Breast epithelium (tissue), 4 donors: ENCODE measurements at regions not wholly inside any gene's neighbourhood (a gene's known extent, or its start where the extent isn't known, plus 50 kb on each side); places are given as distances from the start of the nearest gene placed in this dataset.

Source experiments
- DNase-seq, 2 donors: peaks; one replicate each; pipeline ENCODE4 v3.0.0-alpha.2; 2019; ENCODE audit warnings: low spot score in 2 of 2
- H3K27ac ChIP-seq, 2 donors: fragments of 200-600 bp; sonication (generic) in 1 of 2; one replicate each; pipeline ENCODE4 v1.5.1; 2016 to 2019; ENCODE audit warnings: mild to moderate bottlenecking in 1 of 2
- H3K27me3 ChIP-seq, 2 donors: fragments of 200-600 bp; sonication (generic) in 1 of 2; one replicate each; pipeline versions ENCODE4 v1.5.1 to v1.6.0; 2017 to 2019; ENCODE audit warnings: control low read depth in 1 of 2, mild to moderate bottlenecking in 1 of 2
- H3K36me3 ChIP-seq: fragments of 200-600 bp; one replicate; pipeline ENCODE4 v1.5.1; 2019
- H3K4me1 ChIP-seq, 2 donors: fragments of 200-600 bp; sonication (generic); one replicate each; pipeline ENCODE4 v1.5.1; 2016 to 2019; ENCODE audit warnings: control low read depth in 1 of 2
- H3K4me3 ChIP-seq, 3 donors: fragments of 200-600 bp; sonication (generic); 1 replicate in 2 of 3; 2 replicates in 1 of 3; pipeline ENCODE4 v1.5.1; 2016 to 2019; ENCODE audit warnings: mild to moderate bottlenecking in 3 of 3, moderate library complexity in 2 of 3
- H3K9me3 ChIP-seq, 2 donors: fragments of 200-600 bp; sonication (generic) in 1 of 2; one replicate each; pipeline ENCODE4 v1.5.1; 2016 to 2019; ENCODE audit warnings: control low read depth in 1 of 2
- POLR2A ChIP-seq: fragments of 450-650 bp; IDR thresholded peaks from one replicate; pipeline ENCODE4 v1.6.1; 2016; ENCODE audit warnings: antibody characterized with exemption, mild to moderate bottlenecking, moderate library complexity
- POLR2AphosphoS5 ChIP-seq, 3 donors: sonication (generic); formaldehyde crosslinking; IDR thresholded peaks; one replicate each; pipeline ENCODE4 v1.6.1; 2017; ENCODE audit warnings: antibody characterized with exemption in 3 of 3
- intact Hi-C: fragments of 100-400 bp; cut with DNase I; formaldehyde crosslinking; loops from one replicate; pipeline ENCODE4 v1.15.1; 2023; ENCODE audit warnings: low total_unique reads
- TF ChIP-seq, protein P1 (sequence below), 3 donors: fragments of 450-650 bp; IDR thresholded peaks; one replicate each; pipeline ENCODE4 v1.5.1; 2016 to 2017; ENCODE audit warnings: antibody characterized with exemption in 3 of 3, mild to moderate bottlenecking in 3 of 3, moderate library complexity in 3 of 3

DNA sequence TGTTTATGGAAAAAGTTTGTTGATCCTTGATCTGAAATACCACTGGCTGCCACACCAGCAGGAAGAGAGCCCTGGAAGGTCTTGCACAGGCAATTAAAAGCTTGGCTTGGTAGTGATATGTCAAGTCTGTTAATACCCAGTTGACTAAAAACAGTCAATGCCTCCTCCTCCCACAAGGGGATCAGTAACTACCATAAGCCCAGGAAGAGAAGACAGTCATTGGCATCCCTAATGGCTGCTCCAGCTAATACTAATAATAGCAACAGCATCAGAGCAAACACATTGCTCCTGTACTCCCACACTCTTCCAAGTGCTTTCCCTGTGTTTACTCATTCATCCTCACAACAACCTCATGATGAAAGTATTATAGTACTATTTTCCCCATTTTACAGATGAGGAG is 528.6 kb downstream of the TAFA4 start:
- intact Hi-C loops = no loop called here
- Histone ChIP-seq H3K27me3 (no peaks in the 10 kb centered on the region), H3K36me3 (no peaks in the 10 kb centered on the region), H3K27ac (no peak overlapping the region), H3K4me1 (no peaks in the 10 kb centered on the region), H3K9me3 (no peaks in the 10 kb centered on the region), H3K4me3 (no peak overlapping the region)
- TF ChIP-seq POLR2AphosphoS5 (IDR thresholded peaks at IDR 0.05) (no peak), POLR2A (no peak)
- DNase-seq = no peak

DNA sequence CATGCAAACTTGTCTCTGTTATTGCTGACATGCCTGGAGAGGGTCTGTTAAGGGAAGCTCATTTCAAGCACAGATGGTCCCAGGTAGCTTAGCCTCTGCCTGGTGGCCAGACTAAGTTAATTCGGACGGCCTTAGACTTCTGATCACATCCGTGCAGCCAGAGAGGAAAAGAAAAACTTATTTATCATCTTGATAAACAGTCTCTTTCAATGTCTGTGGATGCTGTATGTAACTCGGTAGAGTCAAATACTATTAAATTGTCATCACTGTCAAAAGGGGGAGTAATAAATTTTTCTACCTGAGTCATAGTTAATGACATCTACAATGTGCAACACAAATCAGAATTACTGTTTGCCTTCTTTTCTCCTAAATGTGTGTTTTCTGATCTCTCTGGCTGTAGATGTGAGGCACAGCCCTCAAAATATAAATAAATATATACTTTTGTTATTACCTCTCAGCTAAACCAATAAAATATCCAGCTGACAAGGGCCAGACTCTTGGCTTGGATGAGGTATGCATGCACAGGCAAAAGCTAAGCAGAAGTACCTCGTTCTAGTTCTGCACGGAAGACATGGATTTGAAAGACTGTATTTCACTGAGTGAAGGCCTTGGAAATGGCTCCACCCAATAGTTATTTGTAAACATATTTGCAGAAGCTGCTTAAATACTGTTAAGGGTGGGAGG is 530.0 kb downstream of the TAFA4 start:
- intact Hi-C loops = no loop called here
- no peak overlapping the region for H3K27ac ChIP-seq
- H3K9me3 ChIP-seq = no peaks in the 10 kb centered on the region
- no peaks in the 10 kb centered on the region for H3K27me3 ChIP-seq
- no peak for DNase-seq
- TF ChIP-seq, protein P1, sequence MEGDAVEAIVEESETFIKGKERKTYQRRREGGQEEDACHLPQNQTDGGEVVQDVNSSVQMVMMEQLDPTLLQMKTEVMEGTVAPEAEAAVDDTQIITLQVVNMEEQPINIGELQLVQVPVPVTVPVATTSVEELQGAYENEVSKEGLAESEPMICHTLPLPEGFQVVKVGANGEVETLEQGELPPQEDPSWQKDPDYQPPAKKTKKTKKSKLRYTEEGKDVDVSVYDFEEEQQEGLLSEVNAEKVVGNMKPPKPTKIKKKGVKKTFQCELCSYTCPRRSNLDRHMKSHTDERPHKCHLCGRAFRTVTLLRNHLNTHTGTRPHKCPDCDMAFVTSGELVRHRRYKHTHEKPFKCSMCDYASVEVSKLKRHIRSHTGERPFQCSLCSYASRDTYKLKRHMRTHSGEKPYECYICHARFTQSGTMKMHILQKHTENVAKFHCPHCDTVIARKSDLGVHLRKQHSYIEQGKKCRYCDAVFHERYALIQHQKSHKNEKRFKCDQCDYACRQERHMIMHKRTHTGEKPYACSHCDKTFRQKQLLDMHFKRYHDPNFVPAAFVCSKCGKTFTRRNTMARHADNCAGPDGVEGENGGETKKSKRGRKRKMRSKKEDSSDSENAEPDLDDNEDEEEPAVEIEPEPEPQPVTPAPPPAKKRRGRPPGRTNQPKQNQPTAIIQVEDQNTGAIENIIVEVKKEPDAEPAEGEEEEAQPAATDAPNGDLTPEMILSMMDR (IDR thresholded peaks at IDR 0.05) = no peak
- TF ChIP-seq POLR2A (no peak), POLR2AphosphoS5 (IDR thresholded peaks at IDR 0.05) (no peak)
- H3K36me3 ChIP-seq = no peaks in the 10 kb centered on the region
- no peaks in the 10 kb centered on the region for H3K4me1 ChIP-seq
- H3K4me3 ChIP-seq = no peak overlapping the region

DNA sequence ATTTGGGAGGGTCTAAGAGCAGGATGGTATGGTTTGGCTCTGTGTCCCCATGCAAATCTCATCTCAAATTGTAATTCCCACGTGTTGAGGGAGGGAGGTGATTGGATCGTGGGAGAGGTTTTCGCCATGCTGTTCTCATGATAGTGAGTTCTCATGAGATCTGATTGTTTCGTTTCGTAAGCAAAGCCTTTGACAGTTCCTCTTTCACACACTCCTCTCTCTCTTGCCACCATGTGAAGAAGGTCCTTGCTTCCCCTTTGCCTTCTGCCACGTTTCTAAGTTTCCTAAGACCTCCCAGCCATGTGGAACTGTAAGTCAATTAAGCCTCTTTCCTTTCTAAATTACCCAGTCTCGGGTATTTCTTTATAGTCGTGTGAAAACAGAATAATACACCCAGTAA is 553.7 kb downstream of the TAFA4 start:
- TF ChIP-seq POLR2A (no peak), POLR2AphosphoS5 (IDR thresholded peaks at IDR 0.05) (no peak)
- TF ChIP-seq, protein P1 (IDR thresholded peaks at IDR 0.05) = no peak
- no peaks in the 10 kb centered on the region for H3K27me3 ChIP-seq
- peaks cover 9 to 12% of the 10 kb centered on the region in 2 donors for H3K9me3 ChIP-seq
- DNase-seq = no peak
- H3K4me1 ChIP-seq = no peaks in the 10 kb centered on the region
- H3K36me3 ChIP-seq = no peaks in the 10 kb centered on the region
- no peak overlapping the region for H3K4me3 ChIP-seq
- intact Hi-C loops = no loop called here
- no peak overlapping the region for H3K27ac ChIP-seq

DNA sequence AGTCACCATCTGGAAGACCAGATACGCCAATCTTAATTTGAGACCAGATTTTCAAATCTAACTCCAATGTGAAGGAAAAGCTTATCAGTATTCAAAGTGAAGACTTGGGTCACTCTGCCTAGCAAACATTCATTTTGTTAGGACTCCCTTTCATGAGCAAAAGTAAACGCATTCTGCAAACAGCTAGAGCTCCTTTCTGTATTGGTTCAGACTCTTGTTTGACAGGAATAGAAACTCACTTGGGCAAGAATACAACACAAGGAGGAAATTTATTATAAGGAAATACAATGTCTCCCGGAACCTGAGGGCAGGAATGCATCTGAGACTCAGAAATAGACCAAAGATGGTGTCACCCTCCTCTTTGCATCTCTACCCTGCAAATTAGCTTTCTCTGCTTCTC is 558.6 kb downstream of the TAFA4 start:
- no peak for DNase-seq
- Histone ChIP-seq H3K27ac (no peak overlapping the region), H3K4me3 (no peak overlapping the region), H3K9me3 (peaks cover 9 to 12% of the 10 kb centered on the region in 2 donors), H3K36me3 (no peaks in the 10 kb centered on the region), H3K4me1 (no peaks in the 10 kb centered on the region), H3K27me3 (no peaks in the 10 kb centered on the region)
- intact Hi-C loops = no loop called here
- TF ChIP-seq POLR2AphosphoS5 (IDR thresholded peaks at IDR 0.05) = no peak
- TF ChIP-seq, protein P1 (IDR thresholded peaks at IDR 0.05) = no peak
- TF ChIP-seq POLR2A = no peak

DNA sequence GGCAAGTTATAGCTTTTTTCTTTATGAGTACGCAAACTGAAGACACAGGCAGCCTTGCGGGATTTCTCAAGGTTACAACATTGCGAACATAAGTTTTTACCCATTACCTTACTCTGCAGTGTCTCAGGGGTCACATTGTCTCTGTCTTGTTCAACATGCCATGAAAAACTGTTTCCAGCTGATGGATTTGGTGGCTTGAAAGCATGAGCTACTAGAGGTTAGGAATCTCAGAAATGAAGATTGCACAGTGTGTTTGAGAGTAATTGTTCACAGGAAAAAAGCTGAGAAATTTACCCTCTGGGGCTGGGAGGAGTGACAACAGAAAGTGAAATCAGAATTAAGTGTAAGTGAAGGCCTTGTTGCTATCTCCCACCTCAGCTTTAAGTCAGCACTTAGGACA is 568.6 kb downstream of the TAFA4 start:
- TF ChIP-seq, protein P1 (IDR thresholded peaks at IDR 0.05) = no peak
- TF ChIP-seq POLR2A (no peak), POLR2AphosphoS5 (IDR thresholded peaks at IDR 0.05) (no peak)
- no peaks in the 10 kb centered on the region for H3K4me1 ChIP-seq
- H3K27ac ChIP-seq = no peak overlapping the region
- H3K27me3 ChIP-seq = no peaks in the 10 kb centered on the region
- H3K9me3 ChIP-seq = no peaks in the 10 kb centered on the region
- no peak overlapping the region for H3K4me3 ChIP-seq
- intact Hi-C loops = no loop called here
- DNase-seq = no peak
- H3K36me3 ChIP-seq = no peaks in the 10 kb centered on the region
